Erythroblast (primary cell): ENCODE measurements at regions not wholly inside any gene's neighbourhood (a gene's known extent, or its start where the extent isn't known, plus 50 kb on each side); places are given as distances from the start of the nearest gene placed in this dataset.

Experiments used
- GATA1 ChIP-seq: IDR thresholded peaks from 2 replicates; pipeline ENCODE4 v1.6.1; 2011; ENCODE audit warnings: low read depth, mild to moderate bottlenecking, control low read depth, low read length, moderate library complexity
- POLR2A ChIP-seq: IDR thresholded peaks from 2 replicates; pipeline ENCODE4 v1.6.1; 2011; ENCODE audit warnings: mild to moderate bottlenecking, low read length

DNA sequence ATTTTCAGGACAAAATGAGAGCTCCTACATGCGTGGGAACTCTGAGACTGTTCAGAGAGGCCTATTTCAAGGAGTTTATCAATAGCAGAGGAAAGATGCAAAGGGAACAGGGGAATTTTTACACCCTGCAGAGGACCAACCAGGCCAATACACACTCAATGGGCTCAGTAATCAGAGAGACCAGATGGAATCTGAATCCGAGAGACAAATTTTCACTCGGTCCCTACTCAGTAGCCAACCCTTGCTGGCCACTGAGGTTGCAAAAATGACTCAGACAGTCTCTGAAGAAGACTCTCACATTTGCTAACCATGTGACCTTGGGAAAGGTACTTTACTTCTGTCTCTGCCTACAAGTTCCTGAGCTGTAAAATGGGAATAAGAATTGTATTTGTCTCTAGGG, 479.4 kb downstream of the CDK5RAP2 start:
- TF ChIP-seq POLR2A (no peak), GATA1 (no peak)
